ENCODE measurements at regions not wholly inside any gene's neighbourhood (a gene's known extent, or its start where the extent isn't known, plus 50 kb on each side); places are given as distances from the start of the nearest gene placed in this dataset.
A peak's percentile ranks its signal among the peaks of the same experiment; 100 is the strongest.

DNA sequence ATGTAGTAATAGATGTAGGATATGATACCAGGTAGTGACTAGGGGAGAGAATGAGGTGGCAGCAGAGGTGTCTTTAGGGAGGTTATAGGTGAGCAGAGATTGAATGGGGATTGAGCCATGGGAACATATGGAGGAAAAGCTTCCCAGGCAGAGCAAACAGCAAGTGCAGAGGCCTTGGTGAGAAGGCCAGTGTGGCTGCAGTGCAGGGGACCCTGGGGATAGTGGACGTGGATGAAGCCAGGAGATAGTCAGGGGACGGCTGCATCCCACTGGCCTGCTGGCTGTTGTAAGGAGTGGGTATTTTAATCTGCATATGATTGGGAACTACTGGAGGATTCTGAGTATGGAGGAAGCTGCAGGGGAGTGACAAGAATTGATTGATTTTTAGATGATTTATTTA lies 62.7 kb upstream of the TRAK1 start:
- Histone ChIP-seq H2BK12ac (ENCODE audit: insufficient read length, low read depth, low read length) (no peak overlapping the region), H3K4me2 (ENCODE audit: insufficient read depth, insufficient read length, low read length) (no peak overlapping the region), H3K27me3 (ENCODE audit: insufficient read depth, low read length) (no peaks in the 10 kb centered on the region), H3K14ac (ENCODE audit: insufficient read depth, low read length) (no peak overlapping the region), H3K23ac (ENCODE audit: insufficient read length, low read depth, low read length) (no peak overlapping the region), H3K27ac (ENCODE audit: insufficient read length, low read depth, low read length) (no peak overlapping the region), H4K20me1 (ENCODE audit: control insufficient read depth, insufficient read depth, insufficient read length) (no peaks in the 10 kb centered on the region), H2AK5ac (ENCODE audit: insufficient read length, low read length) (no peak overlapping the region), H3K9ac (ENCODE audit: extremely low read depth, insufficient read length, low read length) (no peak overlapping the region), H3K18ac (ENCODE audit: insufficient read length, low read depth, low read length) (no peak overlapping the region), H4K5ac (ENCODE audit: insufficient read length, low read depth, low read length) (no peak overlapping the region), H2AFZ (ENCODE audit: low read length) (no peak overlapping the region), H3K4ac (ENCODE audit: low read depth, low read length) (no peak overlapping the region), H2BK15ac (ENCODE audit: low read depth, low read length) (no peak overlapping the region), H3K79me2 (ENCODE audit: insufficient read depth, low read length) (peaks cover 2% of the 10 kb centered on the region; the same call in 1 of the 2 replicates), H2BK5ac (ENCODE audit: insufficient read length, low read length) (no peak overlapping the region), H3T11ph (ENCODE audit: low read length) (no peak overlapping the region), H3K4me1 (ENCODE audit: insufficient read depth, low read length) (peaks cover 18% of the 10 kb centered on the region), H3K9me3 (ENCODE audit: control insufficient read depth, low read depth, low read length) (no peaks in the 10 kb centered on the region), H2BK20ac (ENCODE audit: low read depth, low read length, poor library complexity, severe bottlenecking) (no peak overlapping the region), H3K79me1 (ENCODE audit: insufficient read depth, low read depth, low read length, poor library complexity, severe bottlenecking) (peaks cover 3% of the 10 kb centered on the region), H4K8ac (replicated peaks; ENCODE audit: insufficient read length, low read depth, low read length) (no peak overlapping the region), H4K91ac (ENCODE audit: insufficient read length, low read depth, low read length) (no peak overlapping the region), H3K23me2 (ENCODE audit: insufficient read length, low read depth, low read length, poor library complexity, severe bottlenecking) (no peaks in the 10 kb centered on the region), H2BK120ac (ENCODE audit: low read depth, low read length, poor library complexity, severe bottlenecking) (no peak overlapping the region), H3K56ac (ENCODE audit: insufficient read length, low read depth, low read length) (no peak overlapping the region)
- TF ChIP-seq, protein P1, sequence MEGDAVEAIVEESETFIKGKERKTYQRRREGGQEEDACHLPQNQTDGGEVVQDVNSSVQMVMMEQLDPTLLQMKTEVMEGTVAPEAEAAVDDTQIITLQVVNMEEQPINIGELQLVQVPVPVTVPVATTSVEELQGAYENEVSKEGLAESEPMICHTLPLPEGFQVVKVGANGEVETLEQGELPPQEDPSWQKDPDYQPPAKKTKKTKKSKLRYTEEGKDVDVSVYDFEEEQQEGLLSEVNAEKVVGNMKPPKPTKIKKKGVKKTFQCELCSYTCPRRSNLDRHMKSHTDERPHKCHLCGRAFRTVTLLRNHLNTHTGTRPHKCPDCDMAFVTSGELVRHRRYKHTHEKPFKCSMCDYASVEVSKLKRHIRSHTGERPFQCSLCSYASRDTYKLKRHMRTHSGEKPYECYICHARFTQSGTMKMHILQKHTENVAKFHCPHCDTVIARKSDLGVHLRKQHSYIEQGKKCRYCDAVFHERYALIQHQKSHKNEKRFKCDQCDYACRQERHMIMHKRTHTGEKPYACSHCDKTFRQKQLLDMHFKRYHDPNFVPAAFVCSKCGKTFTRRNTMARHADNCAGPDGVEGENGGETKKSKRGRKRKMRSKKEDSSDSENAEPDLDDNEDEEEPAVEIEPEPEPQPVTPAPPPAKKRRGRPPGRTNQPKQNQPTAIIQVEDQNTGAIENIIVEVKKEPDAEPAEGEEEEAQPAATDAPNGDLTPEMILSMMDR (conservative IDR thresholded peaks at IDR 0.05): no peak
- WGBS (ENCODE audit: extremely low coverage, insufficient read length, low lambda C conversion rate): no CpG with 5 or more reads among the region's 2 CpGs
- Mint-ChIP-seq H3K27me3 (ENCODE audit: low read depth) (no peaks in the 10 kb centered on the region), H3K27ac (peak overlapping the region; percentile 26 to 92 (median 85); a peak in 6 of 7 replicates), H3K9me3 (peaks cover 4 to 8% of the 10 kb centered on the region in 2 experiments; a peak in 3 of 5 replicates), H3K36me3 (ENCODE audit: insufficient read depth in 1 of 3, low read depth in 3 of 3) (peaks cover 0 to 12% (median 0%) of the 10 kb centered on the region in 3 experiments; a peak in 6 of 7 replicates), H3K4me3 (no peak overlapping the region), H3K4me1 (peaks cover 51 to 55% of the 10 kb centered on the region in 2 experiments)
- DNase-seq: no peak
